Adipocyte (in vitro differentiated cells): ENCODE measurements at regions not wholly inside any gene's neighbourhood (a gene's known extent, or its start where the extent isn't known, plus 50 kb on each side); places are given as distances from the start of the nearest gene placed in this dataset.
"Not testable (repeated sequence)": the region's sequence is repeated elsewhere in the genome, so short reads cannot be mapped to it uniquely, and the experiment has no call there.

Experiments used
- DNase-seq: peaks from one replicate; pipeline ENCODE4 v3.0.0-alpha.2; 2015; ENCODE audit warnings: low read depth
- H3K27me3 ChIP-seq: replicated peaks from 2 replicates; pipeline ENCODE4 v1.7.0; 2013; ENCODE audit warnings: mild to moderate bottlenecking, low read length, moderate library complexity; ENCODE audit not compliant: control insufficient read depth, insufficient read depth
- H3K36me3 ChIP-seq: 2 replicates; pipeline ENCODE4 v1.7.0; 2013; ENCODE audit warnings: low read length, mild to moderate bottlenecking, moderate library complexity; ENCODE audit not compliant: control insufficient read depth, insufficient read depth, severe bottlenecking
- H3K4me1 ChIP-seq: 2 replicates; pipeline ENCODE4 v1.7.0; 2013; ENCODE audit warnings: mild to moderate bottlenecking, low read length, moderate library complexity; ENCODE audit not compliant: control insufficient read depth, insufficient read depth
- H3K4me3 ChIP-seq: 2 replicates; pipeline ENCODE4 v1.7.0; 2013; ENCODE audit warnings: mild to moderate bottlenecking, low read length, moderate library complexity
- H3K9ac ChIP-seq: 2 replicates; pipeline ENCODE4 v1.7.0; 2013; ENCODE audit warnings: mild to moderate bottlenecking, low read length, moderate library complexity
- H3K9me3 ChIP-seq: 2 replicates; pipeline ENCODE4 v1.7.0; 2013; ENCODE audit warnings: mild to moderate bottlenecking, low read length, moderate library complexity; ENCODE audit not compliant: control insufficient read depth

DNA sequence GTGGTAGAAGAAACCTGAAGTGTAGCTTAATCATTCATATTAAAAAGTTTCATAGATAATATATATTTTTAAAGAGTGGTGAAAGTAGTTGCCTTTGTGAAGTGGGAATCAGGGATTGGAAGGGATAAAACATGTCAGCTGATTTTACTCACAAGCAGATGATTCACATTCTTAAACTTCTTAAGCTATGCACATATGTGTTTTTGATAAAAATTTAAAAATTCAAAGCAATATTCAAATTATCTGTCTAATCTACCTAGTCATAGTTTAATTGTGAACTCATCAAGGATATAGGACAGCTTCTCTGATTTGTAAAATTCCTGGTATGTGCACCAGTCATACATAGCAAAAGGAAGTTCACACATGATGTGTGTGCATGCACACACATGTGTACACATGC, 520.6 kb upstream of the PITX2 start:
- H3K36me3 ChIP-seq, result no peaks in the 10 kb centered on the region
- H3K9ac ChIP-seq, result no peak overlapping the region
- no peak for DNase-seq
- no peak overlapping the region for H3K4me3 ChIP-seq
- no peaks in the 10 kb centered on the region for H3K4me1 ChIP-seq
- H3K27me3 ChIP-seq, result no peaks in the 10 kb centered on the region
- no peaks in the 10 kb centered on the region for H3K9me3 ChIP-seq

DNA sequence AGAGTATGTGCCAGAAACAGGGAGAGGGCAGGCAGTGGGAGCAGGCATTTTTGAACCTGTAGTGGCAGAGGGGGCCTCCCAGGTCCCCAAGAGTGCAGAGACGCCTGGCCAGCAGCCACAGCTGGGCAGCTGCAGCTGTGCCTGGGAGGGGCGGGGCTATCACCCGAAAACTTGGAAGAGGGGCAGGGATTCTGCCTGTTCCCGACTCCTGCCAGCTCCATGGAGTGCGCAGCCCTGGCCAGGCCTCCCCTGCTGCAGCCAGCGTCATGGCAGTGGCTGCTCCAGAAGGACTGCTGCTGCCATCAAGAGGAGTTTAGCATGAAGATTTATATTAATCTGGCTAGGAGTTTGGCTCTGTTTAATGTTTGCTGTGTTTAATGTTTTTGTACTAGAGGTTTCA, 532.1 kb upstream of the PITX2 start:
- no peak overlapping the region for H3K9ac ChIP-seq
- DNase-seq, result no peak

DNA sequence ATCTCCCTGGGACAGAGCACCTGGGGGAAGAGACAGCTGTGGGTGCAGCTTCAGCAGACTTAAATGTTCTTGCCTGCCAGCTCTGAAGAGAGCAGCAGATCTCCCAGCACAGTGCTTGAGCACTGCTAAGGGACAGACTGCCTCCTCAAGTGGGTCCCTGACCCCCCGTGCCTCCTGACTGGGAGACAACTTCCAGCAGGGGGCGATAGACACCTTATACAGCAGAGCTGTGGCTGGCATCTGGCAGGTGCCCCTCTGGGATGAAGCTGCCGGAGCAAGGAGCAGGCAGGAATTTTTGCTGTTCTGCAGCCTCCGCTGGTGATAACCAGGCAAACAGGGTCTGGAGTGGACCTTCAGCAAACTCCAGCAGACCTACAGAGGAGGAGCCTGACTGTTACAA, 541.7 kb upstream of the PITX2 start:
- peaks cover 19% of the 10 kb centered on the region for H3K9me3 ChIP-seq
- not testable (repeated sequence) for H3K4me1 ChIP-seq, DNase-seq, H3K9ac ChIP-seq, H3K4me3 ChIP-seq, H3K27me3 ChIP-seq, H3K36me3 ChIP-seq

More for the DNA sequence above, 532.1 kb upstream of the PITX2 start:
- H3K36me3 ChIP-seq, result no peaks in the 10 kb centered on the region
- H3K9me3 ChIP-seq, result peaks cover 10% of the 10 kb centered on the region
- H3K4me3 ChIP-seq, result no peak overlapping the region
- no peaks in the 10 kb centered on the region for H3K4me1 ChIP-seq
- H3K27me3 ChIP-seq, result no peaks in the 10 kb centered on the region

DNA sequence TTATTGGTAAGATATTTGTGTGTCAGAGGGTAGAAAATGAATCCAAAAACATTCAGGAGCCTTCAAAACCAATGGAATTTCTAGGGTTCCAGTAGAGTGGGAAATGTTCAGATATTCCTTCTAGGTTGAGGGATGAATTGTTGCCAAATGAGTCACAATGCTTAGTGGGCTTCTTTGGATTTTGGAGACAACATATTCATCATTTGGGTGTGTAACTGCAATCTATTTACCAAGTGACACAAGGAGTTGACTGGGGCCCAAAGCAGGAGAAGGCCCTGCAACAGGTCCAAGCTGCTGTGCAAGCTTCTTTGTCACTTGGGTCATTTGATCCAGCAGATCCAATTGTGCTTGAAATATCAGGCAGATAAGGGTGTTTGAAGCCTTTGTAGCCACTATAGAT, 551.5 kb upstream of the PITX2 start:
- Histone ChIP-seq H3K4me1 (no peaks in the 10 kb centered on the region), H3K36me3 (no peaks in the 10 kb centered on the region), H3K4me3 (no peak overlapping the region)

DNA sequence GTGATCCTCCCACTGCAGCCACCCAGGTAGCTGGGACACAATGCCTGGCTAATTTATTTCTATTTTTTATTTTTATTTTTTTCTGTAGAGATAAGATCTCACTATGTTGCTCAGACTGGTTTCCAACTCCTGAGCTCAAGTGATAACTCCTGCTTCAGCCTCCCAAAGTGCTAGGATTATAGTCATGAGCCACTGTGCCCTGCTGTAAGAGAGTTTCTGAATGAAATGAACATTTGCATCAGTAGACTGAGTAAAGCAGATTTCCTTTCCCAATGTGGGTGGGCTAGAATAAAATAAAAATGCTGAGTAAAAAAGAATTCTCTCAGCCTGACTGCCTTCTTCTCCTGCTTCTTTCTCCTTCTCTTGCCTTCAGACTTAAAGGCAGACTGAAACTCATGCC, 555.4 kb upstream of the PITX2 start:
- Histone ChIP-seq H3K36me3 (no peaks in the 10 kb centered on the region), H3K4me1 (no peaks in the 10 kb centered on the region), H3K4me3 (no peak overlapping the region), H3K9me3 (peaks cover 10% of the 10 kb centered on the region), H3K9ac (no peak overlapping the region), H3K27me3 (no peaks in the 10 kb centered on the region)
- DNase-seq, result no peak

More for the DNA sequence above, 551.5 kb upstream of the PITX2 start:
- no peaks in the 10 kb centered on the region for H3K9me3 ChIP-seq
- H3K9ac ChIP-seq, result no peak overlapping the region
- DNase-seq, result no peak
- no peaks in the 10 kb centered on the region for H3K27me3 ChIP-seq

DNA sequence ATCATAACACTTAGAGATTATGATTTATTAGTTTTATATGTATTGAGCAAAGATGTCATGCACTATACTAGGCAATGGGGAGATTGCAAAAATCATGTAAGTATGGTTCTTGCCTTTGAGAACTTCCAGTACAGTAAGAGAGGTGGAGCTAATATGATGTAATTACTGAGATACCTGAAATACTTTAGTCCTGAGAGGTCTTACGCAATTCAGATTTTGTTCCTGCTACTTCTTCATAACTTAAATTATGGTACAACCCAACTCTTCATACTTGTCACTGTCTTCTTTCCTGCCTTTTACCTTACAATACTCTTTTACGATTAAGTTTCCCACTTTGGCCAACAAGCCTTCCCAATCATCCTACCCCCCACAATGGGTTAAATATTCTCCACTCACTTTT, 564.2 kb upstream of the PITX2 start:
- no peak overlapping the region for H3K9ac ChIP-seq
- H3K36me3 ChIP-seq, result no peaks in the 10 kb centered on the region
- H3K4me1 ChIP-seq, result no peaks in the 10 kb centered on the region
- H3K4me3 ChIP-seq, result no peak overlapping the region
- DNase-seq, result no peak
- peaks cover 11% of the 10 kb centered on the region for H3K9me3 ChIP-seq
- no peaks in the 10 kb centered on the region for H3K27me3 ChIP-seq

DNA sequence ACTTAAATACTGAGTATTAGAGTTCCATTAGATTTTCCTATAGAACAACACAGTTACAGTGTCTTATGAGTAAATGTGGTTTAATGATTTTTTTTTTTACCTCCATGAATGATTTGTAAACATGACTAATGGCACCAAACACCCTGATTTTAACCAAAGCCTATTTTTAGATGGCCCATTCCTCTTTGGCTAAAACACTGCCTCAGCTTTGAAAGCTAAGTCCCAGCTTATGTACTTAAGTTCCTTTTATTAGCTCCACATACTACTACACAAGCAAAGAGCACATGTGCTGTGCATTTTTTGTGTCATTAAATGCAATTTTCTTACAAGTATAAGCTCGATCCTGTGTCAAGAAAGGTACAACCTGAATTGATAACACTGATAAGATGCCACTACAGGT, 575.6 kb upstream of the PITX2 start:
- Histone ChIP-seq H3K9ac (no peak overlapping the region), H3K36me3 (no peaks in the 10 kb centered on the region), H3K4me1 (no peaks in the 10 kb centered on the region), H3K4me3 (no peak overlapping the region), H3K27me3 (no peaks in the 10 kb centered on the region), H3K9me3 (no peaks in the 10 kb centered on the region)
- no peak for DNase-seq

DNA sequence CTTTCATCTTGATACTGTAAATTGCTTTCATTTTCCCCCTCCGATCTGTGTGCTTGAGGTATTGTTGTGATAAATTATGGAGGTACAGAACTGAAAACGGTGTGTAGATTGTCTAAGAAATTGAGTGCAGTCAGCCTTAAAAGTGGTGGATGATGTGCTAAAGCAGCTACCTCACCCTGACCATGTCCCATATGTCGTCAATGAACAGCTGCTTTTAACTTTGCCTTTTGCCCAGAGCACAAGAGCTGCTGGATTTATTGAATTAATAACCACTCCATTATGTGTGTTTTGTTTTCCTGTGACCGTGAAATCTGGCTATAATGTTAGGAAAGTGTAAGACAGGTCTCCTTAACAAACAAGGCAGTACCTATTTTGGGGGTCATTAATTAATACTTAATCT, 581.9 kb upstream of the PITX2 start:
- Histone ChIP-seq H3K9me3 (no peaks in the 10 kb centered on the region), H3K27me3 (no peaks in the 10 kb centered on the region)

DNA sequence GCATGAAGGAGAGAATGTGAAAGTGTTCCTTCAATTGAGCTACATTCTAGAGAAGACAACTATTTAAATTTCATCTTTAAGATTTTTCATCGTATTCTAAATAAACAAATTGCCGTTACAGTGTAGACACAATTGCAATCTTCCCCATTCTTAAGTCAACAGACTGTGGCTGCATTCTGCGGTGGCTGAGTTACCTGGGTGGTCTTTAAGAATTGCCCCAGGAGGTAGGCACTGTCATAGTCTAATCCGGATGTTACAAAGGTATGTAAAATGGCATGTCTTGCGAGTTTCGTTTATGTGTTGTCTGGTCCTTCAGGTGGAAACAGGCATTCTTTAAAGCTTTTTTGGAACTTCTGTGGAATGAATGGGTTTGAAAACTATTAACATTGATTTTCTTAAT, 586.1 kb upstream of the PITX2 start:
- H3K9ac ChIP-seq, result no peak overlapping the region
- H3K36me3 ChIP-seq, result no peaks in the 10 kb centered on the region
- H3K4me1 ChIP-seq, result peaks cover 4% of the 10 kb centered on the region
- no peak overlapping the region for H3K4me3 ChIP-seq
- DNase-seq, result no peak
- no peaks in the 10 kb centered on the region for H3K9me3 ChIP-seq
- H3K27me3 ChIP-seq, result no peaks in the 10 kb centered on the region

More for the DNA sequence above, 581.9 kb upstream of the PITX2 start:
- peaks cover 4% of the 10 kb centered on the region for H3K4me1 ChIP-seq
- DNase-seq, result no peak
- no peaks in the 10 kb centered on the region for H3K36me3 ChIP-seq
- no peak overlapping the region for H3K9ac ChIP-seq
- H3K4me3 ChIP-seq, result peak overlapping the region; percentile 47

DNA sequence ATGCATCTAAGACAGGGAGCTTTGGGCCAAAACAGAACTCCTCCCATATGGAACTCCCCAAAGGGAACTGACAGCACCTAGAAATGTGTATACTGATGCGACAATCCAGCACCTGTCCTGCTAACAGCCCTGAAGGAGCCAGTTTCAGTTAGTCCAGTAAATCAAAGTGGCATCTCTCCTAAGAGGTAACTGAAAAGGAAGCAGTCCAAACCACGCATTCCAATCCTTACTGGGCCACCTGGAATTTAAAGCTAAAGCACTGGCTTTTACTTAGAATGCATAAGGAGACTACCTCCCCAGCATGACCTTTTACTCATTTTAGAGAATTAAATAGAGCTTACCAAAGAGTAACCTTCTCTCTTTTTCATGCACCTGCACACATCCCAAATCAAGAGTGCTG, 586.8 kb upstream of the PITX2 start:
- no peaks in the 10 kb centered on the region for H3K36me3 ChIP-seq
- H3K9me3 ChIP-seq, result no peaks in the 10 kb centered on the region
- H3K4me1 ChIP-seq, result peaks cover 4% of the 10 kb centered on the region
- H3K27me3 ChIP-seq, result no peaks in the 10 kb centered on the region
- H3K4me3 ChIP-seq, result no peak overlapping the region
- H3K9ac ChIP-seq, result no peak overlapping the region
- DNase-seq, result no peak

DNA sequence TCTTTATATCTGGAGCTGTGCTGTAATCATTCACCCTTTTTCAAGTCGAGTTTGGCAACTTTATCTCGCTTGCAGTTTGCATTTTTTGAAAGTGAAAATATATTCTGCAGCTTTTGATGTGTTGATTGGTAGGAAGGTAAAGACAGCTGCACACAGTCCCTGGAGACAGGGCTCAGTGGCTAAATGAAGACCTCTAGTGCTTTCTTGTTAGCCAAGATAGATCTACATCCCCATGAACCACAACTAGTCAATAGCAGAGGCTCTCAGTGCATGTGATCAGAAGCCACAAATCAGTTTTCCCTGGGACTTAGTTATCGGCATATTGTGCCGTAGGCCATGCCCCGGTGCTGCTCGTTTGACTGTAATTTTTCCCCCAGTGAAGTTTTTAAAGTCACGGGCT, 587.7 kb upstream of the PITX2 start:
- H3K9ac ChIP-seq, result no peak overlapping the region
- H3K36me3 ChIP-seq, result no peaks in the 10 kb centered on the region
- no peaks in the 10 kb centered on the region for H3K27me3 ChIP-seq
- H3K4me3 ChIP-seq, result no peak overlapping the region
- H3K4me1 ChIP-seq, result peaks cover 4% of the 10 kb centered on the region
- no peaks in the 10 kb centered on the region for H3K9me3 ChIP-seq
- DNase-seq, result no peak

DNA sequence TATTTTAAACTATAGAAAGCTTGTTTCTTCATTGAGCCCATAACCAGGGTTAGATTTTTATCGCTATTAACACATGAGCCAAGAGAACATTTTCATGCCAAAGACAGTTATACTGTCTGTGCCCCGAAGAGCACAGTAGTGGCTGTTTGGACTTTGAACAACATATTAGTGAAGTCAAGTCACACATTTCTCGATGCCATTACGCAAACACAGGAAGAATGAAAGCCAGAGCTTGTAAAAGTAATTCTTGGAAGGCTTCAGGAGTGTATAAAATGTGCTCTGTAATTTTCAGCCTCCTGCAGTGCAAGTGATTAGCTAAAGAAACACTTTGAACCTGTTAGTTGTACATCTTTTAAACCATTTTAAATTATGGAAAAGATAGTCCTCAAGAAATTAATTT, 590.7 kb upstream of the PITX2 start:
- DNase-seq, result peak; percentile 29
- Histone ChIP-seq H3K36me3 (no peaks in the 10 kb centered on the region), H3K27me3 (no peaks in the 10 kb centered on the region), H3K4me1 (no peaks in the 10 kb centered on the region), H3K9ac (no peak overlapping the region), H3K4me3 (no peak overlapping the region), H3K9me3 (no peaks in the 10 kb centered on the region)
